Caco-2 (cell line): ENCODE measurements at regions not wholly inside any gene's neighbourhood (a gene's known extent, or its start where the extent isn't known, plus 50 kb on each side); places are given as distances from the start of the nearest gene placed in this dataset.

Experiments
- BruUV-seq: library from RNA; stranded (reverse); fragments of 400-500 nt; replicated peaks from 2 replicates; lab custom pipeline; 2021; lab: Mats Ljungman, UMichigan
- CTCF ChIA-PET: fragments of 300-600 bp; sonication (Branson Sonifier 250); formaldehyde crosslinking; loops from one replicate; lab custom pipeline; 2022; ENCODE audit warnings: antibody characterized with exemption; lab: Charles Lee
- POLR2A ChIA-PET: fragments of 300-600 bp; sonication (Branson Sonifier 250); formaldehyde crosslinking; loops from one replicate; lab custom pipeline; 2022; ENCODE audit warnings: antibody characterized with exemption; lab: Charles Lee
- DNase-seq, 2 experiments: peaks; one replicate each; pipeline versions ENCODE4 v3.0.0 to v3.0.0-alpha.2; 2020 to 2022
- H3K27me3 ChIP-seq: replicated peaks from 2 replicates; pipeline ENCODE4 v1.6.0; 2011; ENCODE audit warnings: low read length; ENCODE audit not compliant: control insufficient read depth, insufficient read depth
- H3K36me3 ChIP-seq: 2 replicates; pipeline ENCODE4 v1.5.1; 2011; ENCODE audit warnings: low read length; ENCODE audit not compliant: control insufficient read depth, insufficient read depth
- H3K4me1 ChIP-seq: fragments of 250-450 bp; sonication (Bioruptor Pico); 2 replicates; pipeline ENCODE4 v1.5.1; 2020; ENCODE audit warnings: mild to moderate bottlenecking
- H3K4me3 ChIP-seq: 2 replicates; pipeline ENCODE4 v1.5.1; 2011; ENCODE audit warnings: low read depth, mild to moderate bottlenecking, control low read depth, low read length
- H3K9me3 ChIP-seq: fragments of 250-450 bp; sonication (Bioruptor Pico); 2 replicates; pipeline ENCODE4 v1.5.1; 2020; ENCODE audit warnings: mild to moderate bottlenecking, moderate library complexity
- H3K27ac Mint-ChIP-seq: one replicate; pipeline ENCODE4 v1.8.0; 2022; ENCODE audit warnings: mixed read lengths; ENCODE audit not compliant: unreplicated experiment
- H3K27me3 Mint-ChIP-seq: one replicate; pipeline ENCODE4 v1.8.0; 2022; ENCODE audit warnings: mixed read lengths; ENCODE audit not compliant: insufficient read depth, unreplicated experiment
- H3K36me3 Mint-ChIP-seq: one replicate; pipeline ENCODE4 v1.8.0; 2022; ENCODE audit warnings: mild to moderate bottlenecking, mixed read lengths; ENCODE audit not compliant: insufficient read depth, unreplicated experiment
- H3K4me1 Mint-ChIP-seq: one replicate; pipeline ENCODE4 v1.8.0; 2022; ENCODE audit warnings: low read depth, mixed read lengths; ENCODE audit not compliant: unreplicated experiment
- H3K4me3 Mint-ChIP-seq: one replicate; pipeline ENCODE4 v1.8.0; 2022; ENCODE audit warnings: mild to moderate bottlenecking, moderate library complexity, mixed read lengths; ENCODE audit not compliant: unreplicated experiment
- H3K9me3 Mint-ChIP-seq: one replicate; pipeline ENCODE4 v1.8.0; 2022; ENCODE audit warnings: mixed read lengths; ENCODE audit not compliant: unreplicated experiment
- CTCF ChIP-seq, 2 experiments: fragments of 200-600 bp in 1 of 2; IDR thresholded peaks; 1 replicate in 1 of 2; 2 replicates in 1 of 2; pipeline versions ENCODE4 v1.5.1 to v1.8.0; 2011 to 2022; ENCODE audit warnings: antibody characterized with exemption in 1 of 2, control low read depth in 1 of 2, inconsistent platforms in 1 of 2, low read depth in 1 of 2, low read length in 1 of 2, mild to moderate bottlenecking in 1 of 2, moderate library complexity in 1 of 2; ENCODE audit not compliant: insufficient read depth in 1 of 2, severe bottlenecking in 1 of 2, unreplicated experiment in 1 of 2
- intact Hi-C: fragments of 100-400 bp; cut with micrococcal nuclease; formaldehyde crosslinking; loops from one replicate; pipeline ENCODE4 v1.10.0; 2022; ENCODE audit not compliant: unreplicated experiment

GRCh38 chr7:46549347-46549746 is 628.3 kb upstream of the IGFBP3 start:
- no peak overlapping the region for H3K4me3 Mint-ChIP-seq
- Histone ChIP-seq H3K9me3 (peaks cover 14% of the 10 kb centered on the region), H3K4me3 (no peak overlapping the region), H3K36me3 (no peaks in the 10 kb centered on the region), H3K27me3 (no peaks in the 10 kb centered on the region), H3K4me1 (peaks cover 28% of the 10 kb centered on the region)
- no peaks in the 10 kb centered on the region for H3K36me3 Mint-ChIP-seq
- H3K9me3 Mint-ChIP-seq: peaks cover 16% of the 10 kb centered on the region
- no peak for TF ChIP-seq CTCF (IDR thresholded peaks at IDR 0.05; ENCODE audit: insufficient read depth in 1 of 2, low read depth in 1 of 2, low read length in 1 of 2, severe bottlenecking in 1 of 2, unreplicated experiment in 1 of 2)
- H3K4me1 Mint-ChIP-seq: peaks cover 6% of the 10 kb centered on the region
- ChIA-PET CTCF (no interaction called here), POLR2A (no interaction called here)
- no peaks in the 10 kb centered on the region for H3K27me3 Mint-ChIP-seq
- no peak overlapping the region for H3K27ac Mint-ChIP-seq
- intact Hi-C loops: no loop called here
- no TSS peak for BruUV-seq
- DNase-seq: no peak

DNA sequence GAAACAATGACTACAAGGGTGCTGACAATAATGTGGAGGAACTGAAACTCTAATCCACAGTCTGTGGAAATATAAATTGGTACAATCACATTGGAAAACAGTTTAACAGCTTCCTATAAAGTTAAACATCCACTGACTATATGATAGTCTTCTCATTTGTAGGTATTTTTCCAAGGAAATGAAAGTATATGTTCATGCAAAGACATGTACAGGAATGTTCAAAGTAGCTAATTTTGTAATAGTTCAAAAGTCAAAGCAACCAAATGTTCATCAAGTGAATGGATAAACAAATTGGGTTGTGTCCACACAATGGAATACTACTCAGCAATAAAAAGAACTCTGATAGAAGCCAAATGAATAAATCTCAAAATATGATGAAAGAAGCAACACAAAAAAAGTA is 626.0 kb upstream of the IGFBP3 start:
- H3K27me3 Mint-ChIP-seq: no peaks in the 10 kb centered on the region
- no peaks in the 10 kb centered on the region for H3K36me3 ChIP-seq
- H3K9me3 ChIP-seq: peaks cover 14% of the 10 kb centered on the region
- no peak overlapping the region for H3K4me3 Mint-ChIP-seq
- H3K9me3 Mint-ChIP-seq: peaks cover 16% of the 10 kb centered on the region
- peak overlapping the region; percentile 18 for H3K27ac Mint-ChIP-seq
- intact Hi-C loops: no loop called here
- TF ChIP-seq CTCF (IDR thresholded peaks at IDR 0.05; ENCODE audit: insufficient read depth in 1 of 2, low read depth in 1 of 2, low read length in 1 of 2, severe bottlenecking in 1 of 2, unreplicated experiment in 1 of 2): no peak
- ChIA-PET CTCF (no interaction called here), POLR2A (no interaction called here)
- H3K4me1 Mint-ChIP-seq: peaks cover 11% of the 10 kb centered on the region
- no TSS peak for BruUV-seq
- no peaks in the 10 kb centered on the region for H3K27me3 ChIP-seq
- peaks cover 39% of the 10 kb centered on the region for H3K4me1 ChIP-seq
- H3K4me3 ChIP-seq: no peak overlapping the region
- H3K36me3 Mint-ChIP-seq: no peaks in the 10 kb centered on the region
- no peak for DNase-seq

DNA sequence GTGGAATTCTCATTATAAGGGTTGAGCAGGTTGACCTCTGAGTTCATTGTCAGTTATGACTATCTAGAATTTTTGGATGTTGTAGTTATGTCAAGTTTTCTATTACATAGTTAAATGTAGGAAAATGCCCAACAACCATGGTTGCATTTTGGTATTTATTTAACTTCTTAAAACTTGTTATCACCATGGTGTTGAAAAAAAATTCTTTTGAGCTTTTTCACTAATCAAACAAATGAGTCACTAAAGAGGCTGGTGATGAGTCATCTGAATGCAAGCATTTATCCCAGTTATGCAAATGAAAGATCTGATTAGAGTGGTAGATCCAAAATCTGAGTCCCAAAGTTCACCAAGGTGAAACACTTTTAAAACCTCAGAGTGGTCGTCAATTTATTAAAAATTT is 624.7 kb upstream of the IGFBP3 start:
- Histone ChIP-seq H3K27me3 (no peaks in the 10 kb centered on the region), H3K4me3 (no peak overlapping the region), H3K36me3 (no peaks in the 10 kb centered on the region), H3K9me3 (peaks cover 14% of the 10 kb centered on the region), H3K4me1 (peaks cover 41% of the 10 kb centered on the region)
- no peaks in the 10 kb centered on the region for H3K27me3 Mint-ChIP-seq
- DNase-seq: peak in 1 of 2 experiments; percentile 17
- H3K27ac Mint-ChIP-seq: no peak overlapping the region
- no peaks in the 10 kb centered on the region for H3K36me3 Mint-ChIP-seq
- TF ChIP-seq CTCF (IDR thresholded peaks at IDR 0.05; ENCODE audit: insufficient read depth in 1 of 2, low read depth in 1 of 2, low read length in 1 of 2, severe bottlenecking in 1 of 2, unreplicated experiment in 1 of 2): no peak
- H3K4me3 Mint-ChIP-seq: no peak overlapping the region
- no TSS peak for BruUV-seq
- H3K4me1 Mint-ChIP-seq: peaks cover 11% of the 10 kb centered on the region
- CTCF ChIA-PET: no interaction called here
- peaks cover 16% of the 10 kb centered on the region for H3K9me3 Mint-ChIP-seq
- intact Hi-C loops: no loop called here
- POLR2A ChIA-PET: no interaction called here
